Cerebellar nuclear complex (tissue), 1 donor: ENCODE measurements at regions not wholly inside any gene's neighbourhood (a gene's known extent, or its start where the extent isn't known, plus 50 kb on each side); places are given as distances from the start of the nearest gene placed in this dataset.
"Not testable (repeated sequence)": the region's sequence is repeated elsewhere in the genome, so short reads cannot be mapped to it uniquely, and the experiment has no call there.

Source experiments
- DNase-seq, 2 experiments: peaks; one replicate each; lab custom pipeline; 2025; lab: John Stamatoyannopoulos, UW

DNA sequence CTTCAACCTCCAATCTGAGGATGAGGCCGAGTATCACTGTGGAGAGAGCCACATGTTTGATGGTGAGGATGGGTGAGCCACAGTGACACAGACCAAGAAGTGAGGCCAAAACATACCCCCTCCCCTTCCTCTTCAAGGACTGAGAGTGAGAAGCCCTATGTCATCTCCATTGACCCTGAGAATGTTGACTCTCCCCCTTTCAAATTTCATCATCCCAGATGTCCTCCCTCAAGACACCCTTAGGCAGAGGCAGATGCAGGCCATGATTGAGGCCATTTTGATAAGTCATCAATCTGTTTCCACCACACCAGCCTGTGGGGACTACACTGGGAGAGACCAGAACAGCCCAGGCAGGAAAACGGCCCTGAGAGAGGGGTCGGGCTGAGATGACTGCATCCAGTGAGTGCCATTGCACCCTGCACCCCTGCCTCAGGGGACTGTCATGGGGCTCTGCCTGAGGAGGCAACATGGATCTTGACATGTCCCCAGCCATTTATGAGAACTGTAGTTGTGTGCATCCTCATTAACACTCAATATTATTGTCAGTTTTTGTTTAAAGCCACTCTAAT is 84.2 kb upstream of the IGLL5 start:
- DNase-seq = no peak

DNA sequence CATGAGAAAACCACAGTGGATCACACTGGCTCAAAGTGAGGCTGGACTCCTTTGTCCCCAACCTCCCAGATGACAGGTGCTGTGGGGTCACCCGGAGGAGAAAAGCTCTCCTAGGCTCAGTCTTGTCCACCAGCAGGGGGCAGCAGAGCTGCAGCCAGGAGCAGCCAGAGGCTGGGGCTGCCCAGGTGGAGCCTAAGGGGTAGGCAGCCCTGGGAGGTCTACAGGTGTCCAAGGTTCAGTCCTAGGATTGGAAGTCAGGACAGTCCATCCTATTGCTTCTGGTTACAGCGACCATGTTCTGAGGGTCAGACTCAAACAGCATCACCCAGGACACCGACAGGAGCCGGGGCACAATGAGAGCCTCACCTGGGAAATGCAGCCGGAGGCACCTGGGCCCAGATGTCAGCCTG is 77.6 kb upstream of the IGLL5 start:
- DNase-seq = no peak

DNA sequence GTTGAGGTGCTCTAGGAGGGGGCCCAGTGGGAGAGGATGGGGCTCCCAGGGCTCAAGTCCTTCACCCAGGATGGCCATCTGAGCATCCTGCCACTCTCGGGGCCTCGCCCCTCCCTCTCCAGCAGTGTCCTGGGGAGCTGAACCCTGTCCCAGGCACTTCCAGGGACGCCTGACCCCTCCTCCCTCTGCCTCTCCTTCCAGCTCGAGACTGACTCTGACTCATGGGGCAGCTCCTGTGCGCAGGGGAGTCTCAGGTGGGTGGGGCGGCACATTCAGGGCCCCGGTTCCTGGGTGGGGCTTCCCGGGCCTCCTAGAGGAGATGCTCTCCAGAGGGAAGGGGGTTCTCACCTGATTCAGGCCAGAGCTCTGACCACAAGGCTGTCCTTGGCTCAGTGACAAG is 77.1 kb upstream of the IGLL5 start:
- no peak for DNase-seq

DNA sequence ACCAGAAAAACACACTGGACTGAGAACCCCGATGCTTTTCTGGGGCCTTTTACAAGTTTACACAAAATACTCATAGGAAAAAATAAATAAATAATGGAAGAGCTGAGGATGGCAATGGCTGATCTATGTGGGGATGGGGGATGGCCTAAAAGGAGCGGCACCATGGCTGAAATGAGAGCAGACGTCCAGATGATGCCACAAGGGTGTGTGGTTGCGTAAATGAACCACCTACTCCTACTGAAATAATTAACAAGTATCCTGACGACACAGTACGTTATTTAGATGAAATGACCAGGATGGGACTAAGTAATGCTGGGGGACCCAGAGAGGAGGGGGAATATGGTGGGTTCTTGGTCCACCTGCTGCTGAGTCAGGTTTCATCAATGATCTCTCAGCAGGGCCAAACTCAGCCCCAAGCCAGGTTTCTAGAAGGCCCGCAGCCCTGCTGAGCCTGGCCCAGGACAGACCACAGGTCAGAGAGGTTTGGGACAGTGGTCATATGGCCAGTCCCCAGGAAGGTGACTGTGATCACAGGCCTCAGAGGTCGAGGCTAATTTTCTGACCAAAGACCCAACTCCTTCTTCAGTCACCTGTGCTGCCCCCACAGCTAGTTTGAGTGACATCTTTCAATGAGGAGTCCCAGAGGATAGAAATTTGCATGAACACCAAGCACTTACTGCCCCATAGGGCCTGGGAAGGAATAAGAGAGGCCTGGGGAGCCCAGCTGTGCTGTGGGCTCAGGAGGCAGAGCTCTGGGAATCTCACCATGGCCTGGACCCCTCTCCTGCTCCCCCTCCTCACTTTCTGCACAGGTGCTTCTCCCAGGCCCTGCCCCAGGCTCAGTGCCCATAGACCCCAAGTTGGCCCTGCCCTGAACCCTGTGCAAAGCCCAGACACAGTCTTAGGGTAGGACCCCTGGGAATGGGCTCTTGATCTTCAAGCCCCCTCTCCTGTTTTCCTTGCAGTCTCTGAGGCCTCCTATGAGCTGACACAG is 76.3 kb upstream of the IGLL5 start:
- no peak for DNase-seq

DNA sequence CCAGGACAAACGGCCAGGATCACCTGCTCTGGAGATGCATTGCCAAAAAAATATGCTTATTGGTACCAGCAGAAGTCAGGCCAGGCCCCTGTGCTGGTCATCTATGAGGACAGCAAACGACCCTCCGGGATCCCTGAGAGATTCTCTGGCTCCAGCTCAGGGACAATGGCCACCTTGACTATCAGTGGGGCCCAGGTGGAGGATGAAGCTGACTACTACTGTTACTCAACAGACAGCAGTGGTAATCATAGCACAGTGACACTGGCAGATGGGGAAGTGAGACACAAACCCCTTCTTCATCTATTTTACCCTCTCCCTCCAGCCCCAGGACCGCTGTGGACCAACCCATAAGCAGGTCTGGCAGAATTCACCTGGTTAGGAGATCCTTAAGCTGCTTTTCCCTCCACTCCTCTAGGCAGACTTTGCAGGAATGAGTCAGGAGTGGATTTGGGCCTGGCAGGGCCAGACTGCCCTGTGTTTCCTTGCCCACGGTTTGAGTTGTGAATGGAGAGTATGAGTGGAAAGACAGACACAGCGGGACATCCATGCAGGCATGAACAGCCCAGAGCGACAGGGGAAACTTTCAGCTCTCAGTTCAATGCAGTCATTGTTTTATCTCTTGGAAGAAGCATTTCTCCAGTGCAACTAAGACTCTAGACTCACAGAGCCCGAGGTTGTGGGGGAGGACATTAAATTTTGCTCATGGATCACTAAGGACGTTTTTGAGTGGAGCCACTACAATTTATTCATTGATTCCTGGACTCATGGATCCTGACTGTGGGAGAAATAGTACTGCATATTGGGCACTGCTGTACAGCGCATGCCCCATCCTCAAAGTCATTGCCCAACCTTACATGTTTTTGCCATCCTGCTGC is 75.3 kb upstream of the IGLL5 start:
- DNase-seq = no peak

DNA sequence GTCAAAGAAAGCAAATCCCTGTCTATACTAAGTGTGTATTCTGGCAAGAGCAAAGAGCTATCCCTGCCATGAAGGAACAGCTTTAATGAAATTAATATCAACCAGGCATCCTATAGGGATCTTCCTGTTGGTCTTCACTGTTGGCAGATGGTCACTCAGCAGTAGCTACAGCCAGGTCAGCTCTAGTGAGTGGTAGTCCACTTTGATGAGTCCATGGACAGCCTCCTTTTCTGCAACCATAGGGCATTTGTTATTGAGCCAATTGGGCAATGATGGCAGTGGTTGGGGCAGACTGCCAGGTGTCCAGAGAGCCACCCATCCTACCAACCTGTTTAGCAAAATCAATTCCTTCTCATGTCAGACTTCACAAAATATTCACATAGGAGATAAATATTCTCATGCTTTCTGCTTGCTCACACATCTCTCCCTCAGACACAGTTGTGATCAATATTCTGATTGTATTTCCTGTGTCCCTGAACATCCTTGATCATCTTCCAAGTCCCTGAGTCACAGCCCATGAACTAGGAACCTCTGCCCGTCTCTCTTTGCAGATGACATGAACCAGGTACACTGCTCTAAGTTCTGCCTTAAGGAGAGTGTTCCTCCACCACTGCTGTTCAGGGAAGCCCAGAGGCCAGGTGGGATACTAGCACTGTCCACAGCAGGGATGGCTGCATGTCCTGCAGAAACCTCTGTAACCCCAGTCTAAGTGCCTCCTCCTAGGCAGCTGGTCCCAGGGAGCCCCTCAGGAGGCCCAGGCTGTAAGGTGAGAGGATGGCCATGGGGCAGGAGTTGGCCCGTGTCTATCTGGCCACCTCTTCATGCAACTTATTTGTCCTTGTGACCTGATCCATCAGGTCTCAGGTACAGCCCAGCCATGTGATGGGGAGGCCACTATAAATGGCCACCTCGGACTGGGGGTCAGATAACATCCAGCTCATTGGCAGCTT is 74.2 kb upstream of the IGLL5 start:
- peak; percentile 10 to 29 for DNase-seq

DNA sequence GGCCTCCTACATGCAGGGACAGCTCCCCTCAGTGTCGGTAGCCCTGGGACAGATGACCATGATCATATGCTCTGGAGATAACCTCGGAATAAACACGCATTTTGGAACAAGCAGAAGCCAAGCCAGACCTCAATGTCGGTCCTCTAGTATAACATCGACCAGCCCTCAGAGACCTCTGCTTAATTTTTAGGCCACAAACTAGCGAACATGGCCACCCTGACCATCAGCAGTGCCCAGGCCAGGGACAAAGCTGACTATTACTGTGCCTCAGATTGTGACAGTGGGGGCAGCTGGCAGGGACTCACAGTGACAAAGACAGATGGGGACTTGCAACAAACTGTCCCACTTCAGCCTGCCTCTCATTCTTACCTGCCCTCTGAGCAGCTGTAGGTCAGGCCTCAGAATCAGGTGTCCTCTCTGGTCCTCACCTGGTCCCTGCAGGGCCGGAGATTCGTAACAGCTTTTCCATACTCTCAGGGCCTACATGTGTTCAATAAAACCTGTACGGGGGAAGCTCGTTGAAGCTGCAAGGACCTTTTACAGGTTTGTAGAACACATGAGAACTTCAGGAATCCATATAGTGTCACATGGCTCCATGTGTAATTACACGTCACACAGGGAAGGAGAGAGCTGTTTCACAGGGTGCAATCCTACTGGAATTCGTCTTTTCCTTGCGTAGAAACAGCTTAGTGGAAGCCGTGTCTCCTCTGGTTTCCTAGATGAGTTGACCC is 72.8 kb upstream of the IGLL5 start:
- DNase-seq = no peak

DNA sequence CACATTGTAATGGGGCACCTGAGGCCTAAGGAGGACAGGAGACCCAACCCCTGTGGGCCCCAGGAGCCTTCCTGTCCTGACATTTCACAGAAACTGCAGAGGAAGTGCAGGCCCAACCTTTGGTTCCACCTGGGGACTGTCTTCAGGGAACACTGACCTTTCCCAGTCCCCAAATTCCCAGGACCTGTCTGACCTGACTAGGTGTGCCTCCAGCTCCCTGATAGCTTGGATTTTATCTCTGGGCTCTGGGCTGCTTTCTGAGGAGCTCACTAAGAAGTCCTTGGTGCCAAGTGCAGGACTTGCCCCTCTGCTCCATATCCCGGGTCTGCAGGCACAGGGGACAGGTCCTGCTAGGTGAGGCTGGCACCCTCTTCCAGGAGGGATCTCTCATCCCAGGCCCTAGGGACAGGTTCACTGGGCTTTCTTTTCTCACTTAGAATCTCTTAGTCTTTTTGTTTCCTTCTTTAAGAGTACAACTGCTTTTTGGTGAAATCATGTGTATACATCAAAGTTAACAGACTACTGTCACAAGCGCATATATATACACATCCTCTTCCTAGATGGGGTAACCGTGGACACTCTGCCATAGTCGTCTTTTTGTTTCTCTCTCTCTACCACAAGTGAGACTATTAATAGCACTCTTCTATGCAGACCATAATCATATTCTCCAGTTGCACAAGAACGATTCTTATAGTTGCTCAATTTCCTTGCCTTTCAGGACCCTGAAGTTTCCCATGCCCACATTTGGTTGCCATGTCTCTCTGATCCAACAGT is 72.0 kb upstream of the IGLL5 start:
- DNase-seq = no peak

DNA sequence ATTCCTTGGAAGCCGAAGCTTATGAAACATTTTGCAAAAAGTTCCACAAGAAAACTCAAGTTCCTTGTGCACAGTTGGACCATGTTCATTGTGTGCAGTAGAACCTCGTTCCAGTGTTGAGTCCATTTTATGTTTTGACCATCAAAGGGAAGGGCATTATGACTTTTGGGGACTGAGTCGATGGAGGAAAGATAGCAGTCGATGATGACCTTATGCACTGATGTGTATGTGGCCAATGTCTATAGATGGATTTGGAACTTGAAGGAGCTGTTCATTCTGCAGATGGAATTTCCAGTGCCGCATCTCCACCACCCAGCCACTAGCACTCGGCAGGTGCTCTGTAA is 71.5 kb upstream of the IGLL5 start:
- no peak for DNase-seq

DNA sequence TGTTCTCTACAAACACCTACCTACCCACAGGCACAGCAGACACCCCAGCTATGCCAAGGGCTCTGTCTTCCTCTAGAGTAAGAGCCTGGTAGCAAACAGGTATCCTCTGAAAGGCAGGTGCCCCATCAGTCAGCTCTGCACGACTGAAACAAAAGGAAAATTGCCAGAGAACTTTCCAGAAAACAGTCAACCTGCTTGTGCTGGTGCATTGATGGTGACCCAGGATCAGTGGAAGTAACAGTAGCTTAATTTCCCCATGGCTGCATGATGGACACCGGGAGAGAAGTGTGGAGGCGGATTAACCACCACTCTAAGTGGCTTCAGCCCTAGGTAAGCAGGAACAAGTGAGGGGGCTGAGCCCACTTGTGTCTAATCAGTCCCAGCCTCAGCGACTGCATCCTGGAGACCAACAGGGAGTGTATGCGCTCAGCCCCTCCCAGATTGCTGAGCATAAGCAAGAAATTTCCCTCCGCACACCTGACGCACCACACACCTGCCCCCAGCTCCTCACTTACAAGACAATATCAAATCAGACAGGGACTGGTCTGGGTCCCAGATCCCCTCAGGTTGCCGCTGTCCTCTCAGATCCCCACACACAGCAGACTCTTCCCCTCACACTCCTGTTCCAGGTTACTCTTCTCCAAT is 70.7 kb upstream of the IGLL5 start:
- no peak for DNase-seq

DNA sequence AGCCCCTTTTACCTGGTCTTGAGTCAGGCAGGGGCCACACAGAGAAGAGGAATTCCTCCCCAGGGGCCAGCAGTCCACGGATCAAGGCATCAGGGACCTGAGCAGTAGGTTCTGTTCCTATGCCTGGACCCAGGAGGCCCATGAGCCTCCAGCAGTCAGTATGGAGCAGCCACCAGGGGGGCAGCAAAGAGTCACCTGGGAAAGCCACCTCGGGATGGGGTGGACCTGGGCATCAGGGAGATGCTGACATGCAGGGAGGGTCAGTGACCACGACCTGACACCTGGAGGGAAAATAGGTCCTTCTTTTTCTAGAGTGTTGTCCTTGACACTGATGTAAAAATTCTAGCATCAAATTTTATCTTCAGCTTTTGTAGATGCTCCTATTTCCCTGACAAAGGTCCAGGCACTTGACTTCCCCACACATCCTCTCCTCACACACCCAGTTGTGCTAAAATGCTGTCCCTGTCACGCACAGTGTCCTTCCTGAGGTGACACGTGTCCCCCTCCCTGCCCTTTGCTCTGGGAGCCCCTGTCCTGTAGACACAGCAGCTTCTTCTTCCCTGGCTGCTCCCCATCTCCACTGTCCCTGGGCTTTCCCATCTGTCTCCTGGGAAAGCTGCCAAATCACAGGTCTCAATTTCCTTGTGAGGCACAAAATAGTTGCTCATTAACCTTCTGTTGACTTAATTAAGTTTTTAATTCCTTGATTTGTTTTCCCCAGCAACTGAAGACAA is 70.0 kb upstream of the IGLL5 start:
- no peak for DNase-seq

DNA sequence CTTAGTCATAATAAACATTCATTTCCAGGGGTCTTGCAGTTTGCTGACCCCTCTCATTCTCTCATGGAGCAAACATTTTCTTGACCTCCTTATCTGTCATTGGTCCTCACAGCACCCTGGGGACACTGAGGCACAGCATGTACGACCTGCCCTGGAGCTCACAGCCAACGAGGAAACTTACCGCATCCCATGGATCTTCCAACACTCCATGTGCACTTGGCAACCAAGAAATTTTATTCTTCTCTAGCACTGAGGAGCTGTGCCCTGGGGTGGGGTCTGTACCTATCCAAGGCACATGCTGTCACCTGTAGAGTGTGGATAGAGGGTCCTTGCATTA is 69.4 kb upstream of the IGLL5 start:
- no peak for DNase-seq

DNA sequence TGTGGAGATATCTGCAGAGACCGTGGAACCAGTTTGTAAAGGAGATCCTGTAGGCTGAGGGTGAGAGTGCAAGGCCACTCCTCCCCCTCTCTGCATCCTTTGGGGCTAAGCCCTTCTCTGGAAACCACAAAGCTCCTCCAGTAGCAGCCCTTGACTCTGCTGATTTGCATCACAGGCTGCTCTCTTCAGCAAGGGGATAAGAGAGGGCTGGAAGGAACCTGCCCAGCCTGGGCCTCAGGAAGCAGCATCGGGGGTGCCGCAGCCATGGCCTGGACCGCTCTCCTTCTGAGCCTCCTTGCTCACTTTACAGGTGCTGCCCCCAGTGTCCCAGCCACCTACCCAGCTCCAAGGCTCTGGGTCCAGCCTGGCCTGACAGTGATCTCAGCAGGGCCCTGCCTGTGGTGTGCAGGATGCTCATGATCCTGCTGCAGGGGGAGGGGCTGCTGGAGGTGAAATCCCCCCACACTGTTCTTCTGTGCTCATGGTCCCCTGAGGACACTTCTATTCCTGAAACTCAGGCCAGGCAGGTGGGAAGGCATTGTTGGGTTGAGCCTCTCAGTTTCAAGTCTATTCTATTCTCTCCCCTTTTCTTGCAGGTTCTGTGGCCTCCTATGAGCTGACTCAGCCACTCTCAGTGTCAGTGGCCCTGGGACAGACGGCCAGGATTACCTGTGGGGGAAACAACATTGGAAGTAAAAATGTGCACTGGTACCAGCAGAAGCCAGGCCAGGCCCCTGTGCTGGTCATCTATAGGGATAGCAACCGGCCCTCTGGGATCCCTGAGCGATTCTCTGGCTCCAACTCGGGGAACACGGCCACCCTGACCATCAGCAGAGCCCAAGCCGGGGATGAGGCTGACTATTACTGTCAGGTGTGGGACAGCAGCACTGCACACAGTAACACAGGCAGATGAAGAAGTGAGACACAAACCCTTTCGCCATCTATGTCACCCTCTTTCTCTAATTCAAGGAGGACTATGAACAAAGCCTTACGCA is 68.5 kb upstream of the IGLL5 start:
- no peak for DNase-seq

DNA sequence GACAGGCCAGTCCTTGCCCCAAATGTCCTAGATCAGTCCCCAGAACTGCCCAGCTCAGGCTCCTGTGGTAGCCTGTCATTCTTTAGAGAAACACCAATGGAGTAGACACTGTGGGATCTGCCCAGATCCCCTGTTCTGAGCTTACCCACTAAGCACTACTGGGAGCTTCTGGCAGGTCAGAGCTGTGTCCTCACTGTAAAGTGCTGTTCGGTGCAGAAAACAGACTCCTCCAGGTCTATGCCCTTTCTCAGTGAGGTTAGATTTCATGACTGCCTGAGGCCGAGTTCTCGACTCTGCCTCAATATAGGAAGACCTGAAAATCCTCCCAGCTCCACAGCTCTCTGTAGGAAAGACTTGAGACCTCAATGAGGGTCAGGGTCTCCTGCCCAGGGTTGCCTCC is 67.5 kb upstream of the IGLL5 start:
- DNase-seq = no peak

DNA sequence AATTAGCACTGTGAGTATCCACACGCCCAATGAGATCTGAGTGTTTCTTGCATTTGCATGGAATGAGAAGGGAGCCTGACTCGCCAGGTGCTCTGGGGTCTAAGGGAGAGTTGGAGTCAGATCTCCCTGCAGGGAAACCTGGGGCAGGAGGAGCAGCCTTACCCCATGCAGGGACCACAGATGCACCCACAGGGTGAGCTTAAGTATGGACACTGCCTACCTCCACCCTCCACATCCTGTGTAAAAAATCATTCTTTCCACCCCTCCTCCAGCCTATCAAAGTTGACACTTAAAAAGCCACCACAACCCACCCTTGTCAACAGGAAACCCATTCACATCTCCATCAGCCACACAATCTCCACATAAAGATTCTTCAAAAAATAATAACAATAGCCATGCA is 67.0 kb upstream of the IGLL5 start:
- DNase-seq = no peak

DNA sequence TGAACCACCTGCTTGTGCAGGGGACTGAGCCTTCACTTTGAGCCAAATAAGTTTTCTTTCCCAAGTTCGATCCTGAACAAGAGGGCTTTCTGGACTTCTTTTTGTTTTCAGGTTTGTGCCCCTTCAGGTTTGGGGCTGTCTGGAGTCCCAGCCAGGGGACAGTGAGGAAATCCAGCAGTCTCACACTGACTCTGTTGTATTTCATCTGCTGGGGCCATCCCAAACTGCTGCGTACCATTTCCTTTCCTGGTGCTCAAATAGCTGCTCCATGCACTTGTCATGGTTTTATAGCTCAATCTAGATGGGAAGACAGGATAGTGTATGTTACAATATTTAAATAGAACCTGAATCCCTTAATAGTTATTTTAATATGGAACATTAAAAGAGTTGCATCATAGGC is 66.3 kb upstream of the IGLL5 start:
- DNase-seq = no peak

DNA sequence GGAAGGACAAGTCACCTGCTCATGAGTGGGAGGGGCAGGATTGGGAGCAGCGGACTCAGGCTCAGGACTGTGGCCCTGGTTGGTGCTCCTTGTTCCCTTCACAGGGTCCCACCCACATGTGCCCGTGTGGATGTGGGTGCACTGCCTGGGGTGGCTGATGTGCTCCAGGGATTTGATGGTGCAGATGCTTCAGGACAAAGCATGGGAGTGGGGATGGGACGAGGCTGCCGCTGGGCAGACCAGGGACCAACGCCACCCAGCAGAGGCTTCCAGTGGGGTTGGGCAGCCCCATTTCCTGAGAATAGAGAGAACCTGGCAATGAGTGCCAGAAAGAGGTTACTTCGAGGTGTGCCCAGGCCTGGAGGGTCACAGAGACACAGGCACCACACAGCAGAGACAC is 65.5 kb upstream of the IGLL5 start:
- DNase-seq = no peak

DNA sequence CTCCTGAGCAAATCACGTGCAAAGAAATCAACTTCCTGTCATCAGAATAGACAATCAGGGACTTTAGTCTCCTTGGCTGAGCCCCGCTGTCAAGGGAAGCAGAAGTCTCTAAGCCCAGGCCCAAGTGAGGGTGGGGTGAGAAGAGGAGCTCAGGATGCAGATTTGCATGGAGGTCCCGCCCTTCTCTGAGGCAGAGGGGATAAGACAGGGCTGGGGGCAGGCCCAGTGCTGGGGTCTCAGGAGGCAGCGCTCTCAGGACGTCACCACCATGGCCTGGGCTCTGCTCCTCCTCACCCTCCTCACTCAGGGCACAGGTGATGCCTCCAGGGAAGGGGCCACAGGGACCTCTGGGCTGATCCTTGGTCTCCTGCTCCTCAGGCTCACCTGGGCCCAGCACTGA is 65.1 kb upstream of the IGLL5 start:
- DNase-seq = not testable (repeated sequence)
